ENCODE measurements at regions not wholly inside any gene's neighbourhood (a gene's known extent, or its start where the extent isn't known, plus 50 kb on each side); places are given as distances from the start of the nearest gene placed in this dataset.
"Not testable (repeated sequence)": the region's sequence is repeated elsewhere in the genome, so short reads cannot be mapped to it uniquely, and the experiment has no call there.

DNA sequence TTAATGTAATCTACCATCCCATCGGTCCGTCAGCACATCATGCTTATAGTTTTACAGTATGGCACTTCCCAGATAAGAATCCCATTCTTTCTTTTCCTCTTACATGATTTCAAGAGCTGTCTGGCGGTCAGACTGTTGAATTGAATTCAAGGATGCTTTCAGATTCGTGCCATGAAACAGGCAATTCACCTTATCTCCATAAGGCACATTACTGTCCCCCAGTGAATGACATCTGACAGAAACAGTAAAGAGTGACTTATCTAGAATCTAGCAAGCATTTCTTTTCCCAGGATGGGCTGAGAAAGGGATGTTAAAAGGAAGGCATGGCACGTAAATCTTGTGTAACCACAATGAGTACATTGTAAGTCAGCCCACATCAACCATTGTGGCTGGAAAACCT is 61.1 kb upstream of the SEM1 start:
- no peaks in the 10 kb centered on the region for H3K36me3 Mint-ChIP-seq (ENCODE audit: low read depth)
- intact Hi-C loops (cut with micrococcal nuclease) = no loop called here
- H3K4me3 Mint-ChIP-seq = no peak overlapping the region
- peaks cover 23% of the 10 kb centered on the region for H3K9me3 Mint-ChIP-seq
- no peaks in the 10 kb centered on the region for H3K27me3 Mint-ChIP-seq
- no peaks in the 10 kb centered on the region for H3K4me1 Mint-ChIP-seq (ENCODE audit: low read depth)
- no peak overlapping the region for H3K27ac Mint-ChIP-seq

DNA sequence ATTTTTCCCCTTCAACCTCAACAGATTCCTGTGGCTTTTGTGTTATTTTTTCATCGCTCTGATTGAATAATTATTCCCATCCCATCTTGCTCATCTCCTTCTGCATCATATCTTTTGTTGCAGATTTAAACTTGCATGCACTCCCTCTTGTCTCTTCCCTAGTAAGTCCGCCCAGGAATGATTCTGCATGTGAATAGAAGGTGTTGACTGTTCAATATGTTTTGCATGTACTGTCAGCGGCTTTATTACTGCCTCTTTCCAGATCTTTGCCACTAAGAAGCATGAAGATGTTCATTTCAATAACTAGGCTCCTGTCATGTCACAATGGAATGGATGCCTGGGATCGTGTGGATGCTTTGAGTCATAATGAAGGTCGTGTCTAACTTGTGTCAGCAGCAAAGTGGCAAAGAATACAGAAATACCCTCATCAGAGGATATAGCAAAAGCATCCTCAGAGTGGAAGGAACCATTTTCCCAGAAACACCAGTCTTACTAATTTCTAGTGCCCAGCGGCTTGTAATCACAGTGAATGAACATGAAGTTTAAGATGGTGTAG is 62.6 kb upstream of the SEM1 start:
- Mint-ChIP-seq H3K9me3 (peaks cover 23% of the 10 kb centered on the region), H3K27me3 (no peaks in the 10 kb centered on the region), H3K4me1 (ENCODE audit: low read depth) (no peaks in the 10 kb centered on the region), H3K4me3 (no peak overlapping the region), H3K27ac (no peak overlapping the region), H3K36me3 (ENCODE audit: low read depth) (no peaks in the 10 kb centered on the region)
- intact Hi-C loops (cut with micrococcal nuclease) = no loop called here

GRCh38 chr7:96773483-96773882 is 63.8 kb upstream of the SEM1 start:
- peaks cover 23% of the 10 kb centered on the region for H3K9me3 Mint-ChIP-seq
- H3K27me3 Mint-ChIP-seq = no peaks in the 10 kb centered on the region
- no peaks in the 10 kb centered on the region for H3K4me1 Mint-ChIP-seq (ENCODE audit: low read depth)
- intact Hi-C loops (cut with micrococcal nuclease) = no loop called here
- H3K27ac Mint-ChIP-seq = no peak overlapping the region
- H3K36me3 Mint-ChIP-seq (ENCODE audit: low read depth) = no peaks in the 10 kb centered on the region
- H3K4me3 Mint-ChIP-seq = no peak overlapping the region

- Mint-ChIP-seq H3K27me3 (no peaks in the 10 kb centered on the region), H3K4me1 (ENCODE audit: low read depth) (no peaks in the 10 kb centered on the region), H3K27ac (no peak overlapping the region), H3K36me3 (ENCODE audit: low read depth) (no peaks in the 10 kb centered on the region), H3K4me3 (no peak overlapping the region), H3K9me3 (peaks cover 14% of the 10 kb centered on the region)
- intact Hi-C loops (cut with micrococcal nuclease) = no loop called here
Measured at GRCh38 chr7:96774358-96774757, 64.7 kb upstream of the SEM1 start.

- Mint-ChIP-seq H3K27ac (no peak overlapping the region), H3K27me3 (no peaks in the 10 kb centered on the region), H3K9me3 (peaks cover 7% of the 10 kb centered on the region)
Measured at GRCh38 chr7:96775046-96775445, 65.4 kb upstream of the SEM1 start.

DNA sequence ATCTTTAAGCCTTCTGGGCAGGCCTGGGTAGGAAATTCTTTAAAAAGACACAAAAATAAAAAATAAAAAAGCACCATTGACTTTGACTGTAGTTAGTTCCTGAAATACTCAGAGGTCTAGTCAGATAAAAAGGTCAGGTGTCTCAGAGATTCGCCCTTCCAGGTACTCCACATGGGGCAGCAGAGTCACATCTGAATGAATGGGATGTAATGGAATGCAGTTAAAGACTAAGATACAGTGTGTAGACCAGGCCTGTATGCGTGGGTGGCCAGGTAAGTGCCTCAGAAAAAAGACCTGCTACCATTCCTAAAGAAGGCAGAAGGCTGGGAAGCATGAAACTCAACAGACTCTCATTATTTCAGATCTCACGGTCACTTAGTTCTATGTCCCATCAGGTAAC is 68.6 kb upstream of the SEM1 start:
- Mint-ChIP-seq H3K9me3 (no peaks in the 10 kb centered on the region), H3K4me3 (no peak overlapping the region), H3K27ac (no peak overlapping the region), H3K36me3 (ENCODE audit: low read depth) (no peaks in the 10 kb centered on the region), H3K27me3 (no peaks in the 10 kb centered on the region), H3K4me1 (ENCODE audit: low read depth) (no peaks in the 10 kb centered on the region)
- intact Hi-C loops (cut with micrococcal nuclease) = no loop called here

More at GRCh38 chr7:96775046-96775445, 65.4 kb upstream of the SEM1 start:
- intact Hi-C loops (cut with micrococcal nuclease) = no loop called here
- H3K4me1 Mint-ChIP-seq (ENCODE audit: low read depth) = no peaks in the 10 kb centered on the region
- H3K4me3 Mint-ChIP-seq = no peak overlapping the region
- H3K36me3 Mint-ChIP-seq (ENCODE audit: low read depth) = no peaks in the 10 kb centered on the region

- Mint-ChIP-seq H3K36me3 (ENCODE audit: low read depth) (no peaks in the 10 kb centered on the region), H3K4me1 (ENCODE audit: low read depth) (no peaks in the 10 kb centered on the region), H3K27ac (no peak overlapping the region), H3K27me3 (no peaks in the 10 kb centered on the region), H3K9me3 (no peaks in the 10 kb centered on the region), H3K4me3 (no peak overlapping the region)
- intact Hi-C loops (cut with micrococcal nuclease) = no loop called here
Measured at GRCh38 chr7:96781919-96782318, 72.3 kb upstream of the SEM1 start.

DNA sequence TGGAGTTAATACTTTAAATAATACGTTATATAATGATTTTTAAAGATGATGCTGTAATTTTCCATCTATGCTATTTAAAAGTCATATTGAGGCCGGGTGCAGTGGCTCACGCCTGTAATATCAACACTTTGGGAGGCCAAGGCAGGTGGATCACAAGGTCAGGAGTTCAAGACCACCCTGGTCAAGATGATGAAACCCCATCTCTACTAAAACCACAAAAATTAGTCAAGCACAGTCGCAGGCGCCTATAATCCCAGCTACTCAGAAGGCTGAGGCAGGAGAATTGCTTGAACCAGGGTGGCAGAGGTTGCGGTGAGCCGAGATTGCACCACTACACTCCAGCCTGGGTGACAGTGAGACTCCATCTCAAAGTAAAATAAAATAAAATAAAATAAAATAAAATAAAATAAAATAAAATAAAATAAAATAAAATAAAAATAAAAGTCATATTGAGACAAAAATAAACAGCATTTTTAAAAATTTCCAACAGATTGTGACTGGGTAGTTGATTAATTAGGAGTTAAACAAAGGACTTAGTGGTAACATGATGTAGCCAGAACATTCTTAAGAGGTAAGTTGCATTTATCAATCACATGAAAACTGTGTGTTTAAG is 73.1 kb upstream of the SEM1 start:
- H3K9me3 Mint-ChIP-seq; H3K27ac Mint-ChIP-seq; H3K4me3 Mint-ChIP-seq; H3K27me3 Mint-ChIP-seq; intact Hi-C loops (cut with micrococcal nuclease); H3K4me1 Mint-ChIP-seq (ENCODE audit: low read depth); H3K36me3 Mint-ChIP-seq (ENCODE audit: low read depth): not testable (repeated sequence)

- H3K9me3 Mint-ChIP-seq = no peaks in the 10 kb centered on the region
- intact Hi-C loops (cut with micrococcal nuclease) = no loop called here
- no peak overlapping the region for H3K27ac Mint-ChIP-seq
- H3K27me3 Mint-ChIP-seq = no peaks in the 10 kb centered on the region
- H3K4me3 Mint-ChIP-seq = no peak overlapping the region
- H3K4me1 Mint-ChIP-seq (ENCODE audit: low read depth) = no peaks in the 10 kb centered on the region
- H3K36me3 Mint-ChIP-seq (ENCODE audit: low read depth) = no peaks in the 10 kb centered on the region
Measured at GRCh38 chr7:96784597-96784996, 75.0 kb upstream of the SEM1 start.

- intact Hi-C loops (cut with micrococcal nuclease) = no loop called here
- Mint-ChIP-seq H3K27me3 (no peaks in the 10 kb centered on the region), H3K4me3 (no peak overlapping the region), H3K9me3 (no peaks in the 10 kb centered on the region), H3K27ac (no peak overlapping the region), H3K4me1 (ENCODE audit: low read depth) (no peaks in the 10 kb centered on the region), H3K36me3 (ENCODE audit: low read depth) (no peaks in the 10 kb centered on the region)
Measured at GRCh38 chr7:96786261-96786997, 76.8 kb upstream of the SEM1 start.

- H3K4me1 Mint-ChIP-seq (ENCODE audit: low read depth) = no peaks in the 10 kb centered on the region
- H3K36me3 Mint-ChIP-seq (ENCODE audit: low read depth) = no peaks in the 10 kb centered on the region
- no peaks in the 10 kb centered on the region for H3K27me3 Mint-ChIP-seq
- no peaks in the 10 kb centered on the region for H3K9me3 Mint-ChIP-seq
- intact Hi-C loops (cut with micrococcal nuclease) = no loop called here
- H3K27ac Mint-ChIP-seq = no peak overlapping the region
- H3K4me3 Mint-ChIP-seq = no peak overlapping the region
Measured at GRCh38 chr7:96786998-96787395, 77.4 kb upstream of the SEM1 start.

GRCh38 chr7:96789914-96790313 is 80.3 kb upstream of the SEM1 start:
- intact Hi-C loops (cut with micrococcal nuclease) = no loop called here
- H3K4me3 Mint-ChIP-seq = no peak overlapping the region
- H3K36me3 Mint-ChIP-seq (ENCODE audit: low read depth) = no peaks in the 10 kb centered on the region
- no peak overlapping the region for H3K27ac Mint-ChIP-seq
- H3K9me3 Mint-ChIP-seq = no peaks in the 10 kb centered on the region
- H3K27me3 Mint-ChIP-seq = no peaks in the 10 kb centered on the region
- H3K4me1 Mint-ChIP-seq (ENCODE audit: low read depth) = no peaks in the 10 kb centered on the region

GRCh38 chr7:96792115-96792514 is 82.5 kb upstream of the SEM1 start:
- H3K9me3 Mint-ChIP-seq = no peaks in the 10 kb centered on the region
- intact Hi-C loops (cut with micrococcal nuclease) = no loop called here
- H3K27me3 Mint-ChIP-seq = no peaks in the 10 kb centered on the region
- no peak overlapping the region for H3K27ac Mint-ChIP-seq
- no peaks in the 10 kb centered on the region for H3K4me1 Mint-ChIP-seq (ENCODE audit: low read depth)
- no peaks in the 10 kb centered on the region for H3K36me3 Mint-ChIP-seq (ENCODE audit: low read depth)
- H3K4me3 Mint-ChIP-seq = no peak overlapping the region

GRCh38 chr7:96794063-96794462 is 84.4 kb upstream of the SEM1 start:
- Mint-ChIP-seq H3K27ac (no peak overlapping the region), H3K36me3 (ENCODE audit: low read depth) (no peaks in the 10 kb centered on the region), H3K4me1 (ENCODE audit: low read depth) (no peaks in the 10 kb centered on the region), H3K4me3 (no peak overlapping the region), H3K9me3 (no peaks in the 10 kb centered on the region), H3K27me3 (no peaks in the 10 kb centered on the region)
- intact Hi-C loops (cut with micrococcal nuclease) = no loop called here

- Mint-ChIP-seq H3K9me3 (no peaks in the 10 kb centered on the region), H3K4me3 (no peak overlapping the region), H3K27me3 (peaks cover 3% of the 10 kb centered on the region), H3K27ac (no peak overlapping the region), H3K36me3 (ENCODE audit: low read depth) (no peaks in the 10 kb centered on the region), H3K4me1 (ENCODE audit: low read depth) (no peaks in the 10 kb centered on the region)
- intact Hi-C loops (cut with micrococcal nuclease) = no loop called here
Measured at GRCh38 chr7:96800122-96800521, 90.5 kb upstream of the SEM1 start.
